ENCODE measurements at regions not wholly inside any gene's neighbourhood (a gene's known extent, or its start where the extent isn't known, plus 50 kb on each side); places are given as distances from the start of the nearest gene placed in this dataset.

DNA sequence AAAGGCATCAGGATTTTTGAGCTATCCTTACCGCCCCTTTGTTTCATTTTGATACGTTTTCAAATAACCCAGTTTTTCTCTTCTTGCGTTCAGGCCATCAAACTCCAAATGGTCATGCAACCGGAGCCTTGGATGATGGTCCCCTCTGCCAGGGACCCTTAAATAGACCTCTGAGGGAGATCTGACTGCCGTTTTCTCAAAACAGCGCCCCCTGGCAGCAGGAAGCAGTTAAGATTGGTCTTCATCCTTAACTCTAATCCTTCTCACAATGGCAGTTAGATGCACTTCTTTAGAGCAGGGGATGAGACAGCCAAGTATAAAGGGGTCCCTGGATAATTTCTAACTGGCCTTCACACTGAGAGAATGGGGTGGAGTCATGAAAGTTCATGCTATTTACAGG lies 525.0 kb upstream of the SPANXN1 start:
- TF ChIP-seq, protein P1, sequence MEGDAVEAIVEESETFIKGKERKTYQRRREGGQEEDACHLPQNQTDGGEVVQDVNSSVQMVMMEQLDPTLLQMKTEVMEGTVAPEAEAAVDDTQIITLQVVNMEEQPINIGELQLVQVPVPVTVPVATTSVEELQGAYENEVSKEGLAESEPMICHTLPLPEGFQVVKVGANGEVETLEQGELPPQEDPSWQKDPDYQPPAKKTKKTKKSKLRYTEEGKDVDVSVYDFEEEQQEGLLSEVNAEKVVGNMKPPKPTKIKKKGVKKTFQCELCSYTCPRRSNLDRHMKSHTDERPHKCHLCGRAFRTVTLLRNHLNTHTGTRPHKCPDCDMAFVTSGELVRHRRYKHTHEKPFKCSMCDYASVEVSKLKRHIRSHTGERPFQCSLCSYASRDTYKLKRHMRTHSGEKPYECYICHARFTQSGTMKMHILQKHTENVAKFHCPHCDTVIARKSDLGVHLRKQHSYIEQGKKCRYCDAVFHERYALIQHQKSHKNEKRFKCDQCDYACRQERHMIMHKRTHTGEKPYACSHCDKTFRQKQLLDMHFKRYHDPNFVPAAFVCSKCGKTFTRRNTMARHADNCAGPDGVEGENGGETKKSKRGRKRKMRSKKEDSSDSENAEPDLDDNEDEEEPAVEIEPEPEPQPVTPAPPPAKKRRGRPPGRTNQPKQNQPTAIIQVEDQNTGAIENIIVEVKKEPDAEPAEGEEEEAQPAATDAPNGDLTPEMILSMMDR (IDR thresholded peaks at IDR 0.05), result no peak
- no peak for TF ChIP-seq POLR2A (IDR thresholded peaks at IDR 0.05)
